ENCODE measurements at regions not wholly inside any gene's neighbourhood (a gene's known extent, or its start where the extent isn't known, plus 50 kb on each side); places are given as distances from the start of the nearest gene placed in this dataset.

GRCh38 chr6:74605922-74606581, 599.8 kb downstream of the COL12A1 start:
- H3K36me3 ChIP-seq = no peaks in the 10 kb centered on the region
- H3K27ac ChIP-seq = peak overlapping the region; percentile 43 to 57
- no peak for TF ChIP-seq CTCF (IDR thresholded peaks at IDR 0.05)
- no peak overlapping the region for H3K4me3 ChIP-seq
- H3K4me1 ChIP-seq = peaks cover 0 to 47% (median 15%) of the 10 kb centered on the region in 4 donors
- intact Hi-C loops (cut with DNase I; ENCODE audit: low total_unique reads) = no loop called here
- no peaks in the 10 kb centered on the region for H3K27me3 ChIP-seq
- no peaks in the 10 kb centered on the region for H3K9me3 ChIP-seq
- DNase-seq = no peak

- Histone ChIP-seq H3K4me3 (no peak overlapping the region), H3K27ac (no peak overlapping the region), H3K27me3 (no peaks in the 10 kb centered on the region), H3K9me3 (no peaks in the 10 kb centered on the region), H3K36me3 (no peaks in the 10 kb centered on the region), H3K4me1 (peaks cover 0 to 36% (median 13%) of the 10 kb centered on the region in 4 donors)
- DNase-seq = no peak
- no peak for TF ChIP-seq CTCF (IDR thresholded peaks at IDR 0.05)
- intact Hi-C loops (cut with DNase I; ENCODE audit: low total_unique reads) = no loop called here
Observed at GRCh38 chr6:74604279-74604678, 601.6 kb downstream of the COL12A1 start.

- no peak for TF ChIP-seq CTCF (IDR thresholded peaks at IDR 0.05)
- Histone ChIP-seq H3K4me1 (peaks cover 0 to 33% (median 12%) of the 10 kb centered on the region in 4 donors), H3K27ac (no peak overlapping the region), H3K9me3 (no peaks in the 10 kb centered on the region), H3K36me3 (no peaks in the 10 kb centered on the region), H3K4me3 (no peak overlapping the region), H3K27me3 (no peaks in the 10 kb centered on the region)
- no peak for DNase-seq
- intact Hi-C loops (cut with DNase I; ENCODE audit: low total_unique reads) = no loop called here
Observed at GRCh38 chr6:74603322-74604076, 602.4 kb downstream of the COL12A1 start.

GRCh38 chr6:74602206-74602605, 603.6 kb downstream of the COL12A1 start:
- intact Hi-C loops (cut with DNase I; ENCODE audit: low total_unique reads) = no loop called here
- DNase-seq = no peak
- Histone ChIP-seq H3K36me3 (no peaks in the 10 kb centered on the region), H3K9me3 (no peaks in the 10 kb centered on the region), H3K27me3 (no peaks in the 10 kb centered on the region), H3K4me3 (no peak overlapping the region), H3K4me1 (peaks cover 0 to 20% (median 8%) of the 10 kb centered on the region in 4 donors), H3K27ac (no peak overlapping the region)
- TF ChIP-seq CTCF (IDR thresholded peaks at IDR 0.05) = no peak

- TF ChIP-seq CTCF (IDR thresholded peaks at IDR 0.05) = no peak
- intact Hi-C loops (cut with DNase I; ENCODE audit: low total_unique reads) = no loop called here
Observed at GRCh38 chr6:74598462-74599393, 607.1 kb downstream of the COL12A1 start.

More at GRCh38 chr6:74598462-74599393, 607.1 kb downstream of the COL12A1 start:
- H3K4me1 ChIP-seq = no peaks in the 10 kb centered on the region
- H3K27ac ChIP-seq = no peak overlapping the region
- H3K36me3 ChIP-seq = no peaks in the 10 kb centered on the region
- DNase-seq = no peak
- H3K9me3 ChIP-seq = no peaks in the 10 kb centered on the region
- no peaks in the 10 kb centered on the region for H3K27me3 ChIP-seq
- H3K4me3 ChIP-seq = no peak overlapping the region
